COR-L47 (cell line): ENCODE measurements at regions not wholly inside any gene's neighbourhood (a gene's known extent, or its start where the extent isn't known, plus 50 kb on each side); places are given as distances from the start of the nearest gene placed in this dataset.
"Not testable (repeated sequence)": the region's sequence is repeated elsewhere in the genome, so short reads cannot be mapped to it uniquely, and the experiment has no call there.

Experiments
- DNase-seq: peaks from one replicate; lab custom pipeline; 2025; lab: John Stamatoyannopoulos, UW

DNA sequence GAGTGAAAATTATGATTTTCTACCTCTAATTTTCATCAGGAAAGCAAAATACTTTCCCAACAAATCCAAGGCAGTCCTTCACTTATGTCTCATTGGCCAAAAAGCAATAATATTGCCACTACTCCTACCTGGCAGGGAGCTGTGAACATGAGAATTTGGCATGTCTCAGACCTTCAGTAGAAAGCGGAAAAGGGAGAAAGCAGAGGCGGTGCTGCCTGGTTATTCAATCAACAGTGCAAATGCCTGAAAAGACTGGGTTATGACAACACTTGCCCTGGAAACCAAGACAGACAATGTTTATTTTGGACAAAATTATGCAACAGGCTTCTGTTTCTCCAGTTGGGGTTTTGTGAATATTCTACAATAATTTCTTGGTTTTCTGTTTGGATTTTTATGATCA is 194.4 kb downstream of the TAF11L14 start:
- no peak for DNase-seq

- no peak for DNase-seq
Measured at GRCh38 chr5:17829456-17829855, 195.2 kb downstream of the TAF11L14 start.

GRCh38 chr5:17831279-17831678 is 197.0 kb downstream of the TAF11L14 start:
- DNase-seq: peak; percentile 92

DNA sequence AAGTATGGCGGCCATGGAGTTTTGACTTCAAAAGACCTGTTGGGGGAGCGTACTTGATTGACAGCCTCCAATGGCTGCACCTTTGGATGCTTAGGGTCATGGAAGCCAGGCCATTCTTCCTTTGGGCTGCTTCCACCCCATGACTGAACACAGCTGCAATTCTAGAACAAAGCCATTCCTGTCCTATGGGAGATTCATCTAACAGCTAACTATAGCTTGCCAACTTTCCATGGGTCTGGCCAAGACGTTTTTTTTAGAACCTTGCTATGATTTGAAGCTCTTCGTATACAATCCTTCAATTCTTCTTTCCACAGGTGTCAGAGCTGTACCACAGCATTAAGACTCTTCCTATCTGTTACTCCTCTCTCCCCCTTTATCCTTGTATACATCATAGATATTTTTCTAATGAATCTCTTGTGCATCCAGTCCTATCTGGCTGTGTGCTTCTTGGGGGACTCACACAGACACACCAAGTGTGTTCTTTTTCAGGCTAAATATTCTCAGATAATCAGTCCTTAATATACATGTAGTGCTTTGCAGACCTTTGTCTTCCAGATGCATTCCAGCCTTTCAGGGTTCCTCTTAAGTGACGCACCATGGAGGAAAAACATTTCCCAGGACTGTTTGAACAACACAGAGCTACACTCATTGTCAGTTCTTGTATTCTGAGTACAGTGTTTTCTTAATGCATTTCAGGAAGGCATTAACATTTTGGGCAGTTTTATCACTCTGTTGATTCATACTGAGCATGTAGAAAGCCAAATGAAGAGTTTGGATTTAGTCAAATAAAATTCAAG is 198.9 kb downstream of the TAF11L14 start:
- DNase-seq: no peak

GRCh38 chr5:17837757-17838156 is 203.5 kb downstream of the TAF11L14 start:
- no peak for DNase-seq

GRCh38 chr5:17838469-17838868 is 204.2 kb downstream of the TAF11L14 start:
- DNase-seq: no peak

GRCh38 chr5:17839848-17840247 is 205.6 kb downstream of the TAF11L14 start:
- DNase-seq: no peak

- no peak for DNase-seq
Measured at GRCh38 chr5:17846496-17846895, 212.2 kb downstream of the TAF11L14 start.

- DNase-seq: no peak
Measured at GRCh38 chr5:17847286-17847685, 213.0 kb downstream of the TAF11L14 start.

DNA sequence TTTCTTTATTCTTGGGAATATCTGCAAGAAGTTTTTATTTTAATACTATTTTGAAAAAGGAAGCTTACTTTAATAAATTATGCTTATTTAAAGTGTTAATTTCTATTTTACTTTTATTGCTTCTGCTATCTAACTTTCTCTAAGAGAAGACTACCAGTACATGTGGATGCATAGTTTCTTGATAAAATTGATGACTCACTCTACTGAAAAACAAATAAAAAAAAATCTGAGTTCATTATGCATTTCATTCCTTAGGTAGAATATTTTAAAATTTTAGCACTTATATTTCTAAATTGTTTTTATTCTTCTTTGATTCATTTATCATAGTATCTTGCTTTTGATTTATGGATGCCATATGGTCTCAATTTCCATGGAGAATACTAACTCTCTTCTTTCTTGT is 217.9 kb downstream of the TAF11L14 start:
- no peak for DNase-seq

- no peak for DNase-seq
Measured at GRCh38 chr5:17852740-17853139, 218.5 kb downstream of the TAF11L14 start.

- no peak for DNase-seq
Measured at GRCh38 chr5:17854901-17855300, 220.6 kb downstream of the TAF11L14 start.

- no peak for DNase-seq
Measured at GRCh38 chr5:17860660-17861315, 226.5 kb downstream of the TAF11L14 start.

- not testable (repeated sequence) for DNase-seq
Measured at GRCh38 chr5:17864903-17865302, 230.6 kb downstream of the TAF11L14 start.

DNA sequence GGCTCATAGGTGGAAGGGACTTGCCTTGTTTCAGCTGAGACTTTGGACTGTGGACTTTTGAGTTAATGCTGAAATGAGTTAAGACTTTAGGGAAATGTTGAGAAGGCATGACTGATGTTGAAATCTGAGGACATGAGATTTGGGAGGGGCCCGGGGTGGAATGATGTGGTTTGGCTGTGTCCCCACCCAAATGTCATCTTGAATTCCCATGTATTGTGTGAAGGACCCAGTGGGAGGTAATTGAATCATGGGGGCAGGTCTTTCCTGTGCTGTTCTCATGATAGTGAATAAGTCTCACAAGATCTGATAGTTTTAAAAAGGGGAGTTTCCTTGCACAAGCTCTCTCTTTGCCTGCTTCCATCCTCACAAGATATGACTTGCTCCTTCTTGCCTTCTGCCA is 231.7 kb downstream of the TAF11L14 start:
- DNase-seq: not testable (repeated sequence)

- DNase-seq: no peak
Measured at GRCh38 chr5:17872204-17872603, 237.9 kb downstream of the TAF11L14 start.

- no peak for DNase-seq
Measured at GRCh38 chr5:17878541-17878940, 244.3 kb downstream of the TAF11L14 start.

DNA sequence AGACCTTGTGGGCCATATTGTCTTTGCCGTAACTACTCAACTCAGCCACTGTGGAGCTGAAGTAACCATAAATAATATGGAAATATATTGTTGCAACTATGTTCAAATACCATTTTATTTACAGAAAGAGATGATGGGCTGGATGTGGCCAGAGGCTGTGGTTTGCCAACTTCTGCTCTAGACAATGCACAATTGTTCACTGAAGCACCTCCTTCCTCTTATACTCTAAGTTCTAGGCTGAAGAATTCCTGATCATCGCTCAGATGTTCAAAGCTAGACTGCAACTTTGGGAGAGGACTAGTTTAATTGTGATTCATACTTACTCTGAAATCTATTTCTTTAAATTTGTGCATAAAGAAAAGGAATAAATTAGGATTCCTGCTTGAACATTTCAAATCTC is 245.0 kb downstream of the TAF11L14 start:
- DNase-seq: no peak

DNA sequence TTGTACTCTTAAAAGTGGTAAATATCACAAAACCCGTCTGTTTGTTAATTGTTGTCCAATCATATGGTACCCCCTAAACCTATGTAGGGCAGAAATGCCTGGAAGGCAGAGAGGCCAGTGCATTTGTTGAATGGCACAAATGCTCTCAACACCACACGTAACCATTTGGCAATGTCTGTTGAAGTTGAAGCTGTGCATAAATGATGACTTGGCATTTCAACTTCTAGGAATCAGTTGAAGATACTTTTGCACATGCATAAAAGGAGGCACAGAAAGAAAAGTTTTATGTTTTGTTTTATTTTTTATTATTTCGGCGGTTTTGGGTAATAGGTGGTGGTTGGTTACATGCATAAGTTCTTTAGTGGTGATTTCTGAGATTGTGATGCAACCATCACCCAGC is 246.6 kb downstream of the TAF11L14 start:
- no peak for DNase-seq

DNA sequence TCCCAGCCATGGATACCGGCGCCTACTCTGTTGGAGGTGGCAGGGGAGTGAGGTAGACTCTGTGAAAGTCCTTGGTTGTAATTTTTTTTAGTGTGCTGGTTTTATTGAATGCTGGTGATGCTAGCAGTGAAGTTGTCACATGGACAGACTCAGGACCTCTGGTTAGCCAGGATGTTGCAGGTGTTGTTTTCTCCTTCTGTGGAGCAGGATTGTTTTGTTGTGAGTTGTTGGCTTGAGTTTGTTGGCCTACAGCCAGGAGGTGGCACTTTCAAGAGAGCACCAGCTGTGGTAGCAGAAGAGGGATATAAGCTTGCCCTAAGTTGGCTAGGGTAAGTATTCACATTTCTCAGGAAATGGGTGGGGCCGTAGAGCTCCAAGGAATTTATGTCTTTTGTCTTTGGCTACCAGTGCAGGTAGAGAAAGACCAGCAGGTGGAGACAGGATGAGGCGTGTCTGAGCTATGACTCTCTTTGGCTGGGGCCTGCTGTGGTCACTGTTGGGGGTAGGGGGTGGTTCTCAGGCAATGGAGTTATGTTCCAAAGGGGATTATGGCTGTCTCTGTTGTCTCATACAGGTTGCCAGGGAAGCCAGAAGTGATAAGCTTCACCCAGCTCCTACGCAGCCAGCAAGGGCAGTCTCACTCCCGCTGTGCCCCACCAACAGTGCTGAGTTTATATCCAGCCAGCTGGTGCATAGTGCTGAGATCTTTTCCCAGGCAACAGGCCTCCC is 248.7 kb downstream of the TAF11L14 start:
- DNase-seq: peak; percentile 97

DNA sequence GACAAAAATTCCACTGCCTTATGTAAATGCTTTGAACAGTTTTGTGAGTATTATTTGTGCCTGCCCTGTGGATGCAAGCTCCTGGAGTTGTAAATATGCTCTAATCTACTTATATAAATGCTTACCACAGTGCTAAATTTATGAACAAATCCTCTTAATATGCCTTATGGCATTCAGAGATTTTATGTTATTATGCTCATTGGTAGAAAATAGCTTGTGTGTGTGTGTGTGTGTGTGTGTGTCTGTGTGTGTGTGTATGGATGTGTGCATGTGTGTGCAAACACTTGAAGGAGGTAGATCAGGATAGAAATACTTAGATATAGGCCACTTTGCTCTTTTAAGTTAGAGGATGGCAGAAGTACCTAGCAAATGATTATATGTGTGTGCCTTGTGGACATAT is 253.9 kb downstream of the TAF11L14 start:
- no peak for DNase-seq

DNA sequence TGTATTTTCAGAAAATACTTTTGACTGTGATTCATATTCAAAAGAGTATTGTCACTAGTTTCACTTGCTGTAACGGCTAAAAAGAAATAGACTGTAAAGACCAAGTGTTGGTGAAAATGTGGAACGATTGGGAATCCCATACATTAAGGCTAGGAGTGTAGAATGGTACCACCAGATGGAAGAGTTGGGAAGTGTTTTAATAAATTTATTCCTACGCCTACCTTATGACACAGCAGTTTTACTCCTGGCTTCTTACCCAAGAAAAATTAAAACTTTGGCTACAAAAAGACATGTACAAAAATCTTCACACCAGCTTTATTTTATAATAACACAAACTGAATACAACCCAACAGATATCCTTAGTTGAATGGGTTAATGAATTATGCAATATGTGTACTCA is 256.2 kb downstream of the TAF11L14 start:
- peak; percentile 4 for DNase-seq

GRCh38 chr5:17891881-17892280 is 257.6 kb downstream of the TAF11L14 start:
- no peak for DNase-seq
